HL-60 (cell line): ENCODE measurements at regions not wholly inside any gene's neighbourhood (a gene's known extent, or its start where the extent isn't known, plus 50 kb on each side); places are given as distances from the start of the nearest gene placed in this dataset.
A peak's percentile ranks its signal among the peaks of the same experiment; 100 is the strongest.

Experiments
- DNase-seq, 2 experiments: peaks; one replicate each; pipeline ENCODE4 v3.0.0-alpha.2; 2010 to 2020; ENCODE audit warnings: low read depth in 1 of 2, low spot score in 1 of 2
- H3K27ac ChIP-seq: fragments of 250-450 bp; sonication (Bioruptor Pico); replicated peaks from 2 replicates; pipeline ENCODE4 v1.5.1; 2020; ENCODE audit warnings: mild to moderate bottlenecking, moderate library complexity
- H3K27me3 ChIP-seq: fragments of 250-450 bp; sonication (Bioruptor Pico); 2 replicates; pipeline ENCODE4 v1.5.1; 2021; ENCODE audit warnings: mild to moderate bottlenecking, moderate library complexity; ENCODE audit not compliant: insufficient read depth, poor library complexity, severe bottlenecking
- H3K4me3 ChIP-seq: replicated peaks from 2 replicates; pipeline ENCODE4 v1.5.1; 2011; ENCODE audit warnings: mild to moderate bottlenecking, control low read depth, low read length; ENCODE audit not compliant: insufficient read depth
- CTCF ChIP-seq: IDR thresholded peaks from one replicate; pipeline ENCODE4 v1.5.1; 2011; ENCODE audit warnings: low read length, control low read depth, inconsistent platforms; ENCODE audit not compliant: insufficient read depth
- GABPA ChIP-seq: IDR thresholded peaks from 2 replicates; pipeline ENCODE4 v1.6.1; 2012; ENCODE audit warnings: low read depth
- POLR2AphosphoS5 ChIP-seq: IDR thresholded peaks from 2 replicates; pipeline ENCODE4 v1.6.1; 2012; ENCODE audit warnings: low read depth
- REST ChIP-seq: IDR thresholded peaks from 2 replicates; pipeline ENCODE4 v1.6.1; 2012; ENCODE audit warnings: low read depth; ENCODE audit not compliant: insufficient replicate concordance
- SPI1 ChIP-seq: IDR thresholded peaks from 2 replicates; pipeline ENCODE4 v1.6.1; 2012; ENCODE audit warnings: low read depth, mild to moderate bottlenecking, borderline replicate concordance

- Histone ChIP-seq H3K27me3 (no peaks in the 10 kb centered on the region), H3K4me3 (no peak overlapping the region), H3K27ac (no peak overlapping the region)
- no peak for TF ChIP-seq GABPA
- no peak for TF ChIP-seq CTCF
- no peak for TF ChIP-seq POLR2AphosphoS5
- no peak for TF ChIP-seq SPI1
- TF ChIP-seq REST: no peak
- no peak for DNase-seq
Observed at GRCh38 chrX:99001286-99001685, 1408.8 kb downstream of the PCDH19 start.

- H3K27me3 ChIP-seq: no peaks in the 10 kb centered on the region
- no peak overlapping the region for H3K27ac ChIP-seq
- no peak overlapping the region for H3K4me3 ChIP-seq
- no peak for DNase-seq
- TF ChIP-seq REST (no peak), SPI1 (no peak), POLR2AphosphoS5 (no peak), CTCF (no peak), GABPA (no peak)
Observed at GRCh38 chrX:98962996-98963395, 1447.1 kb downstream of the PCDH19 start.

GRCh38 chrX:98956014-98956413, 1454.1 kb downstream of the PCDH19 start:
- H3K27ac ChIP-seq: no peak overlapping the region
- H3K4me3 ChIP-seq: no peak overlapping the region
- DNase-seq: peak in 1 of 2 experiments; percentile 3
- TF ChIP-seq GABPA: no peak
- TF ChIP-seq SPI1: no peak
- TF ChIP-seq REST: no peak
- no peak for TF ChIP-seq CTCF
- TF ChIP-seq POLR2AphosphoS5: no peak
- no peaks in the 10 kb centered on the region for H3K27me3 ChIP-seq
